Retina (tissue), 1 donor: ENCODE measurements at regions not wholly inside any gene's neighbourhood (a gene's known extent, or its start where the extent isn't known, plus 50 kb on each side); places are given as distances from the start of the nearest gene placed in this dataset.
"Not testable (repeated sequence)": the region's sequence is repeated elsewhere in the genome, so short reads cannot be mapped to it uniquely, and the experiment has no call there.

Experiments
- DNase-seq: peaks from one replicate; pipeline ENCODE4 v3.0.0-alpha.2; 2016

GRCh38 chr4:169885893-169886292 lies 128.1 kb upstream of the HPF1 start:
- no peak for DNase-seq

- no peak for DNase-seq
Observed at GRCh38 chr4:169881769-169882168, 124.0 kb upstream of the HPF1 start.

- DNase-seq, result peak; percentile 11
Observed at GRCh38 chr4:169870507-169870906, 112.8 kb upstream of the HPF1 start.

GRCh38 chr4:169869490-169869889 lies 111.7 kb upstream of the HPF1 start:
- peak; percentile 15 for DNase-seq

GRCh38 chr4:169861593-169861992 lies 103.8 kb upstream of the HPF1 start:
- DNase-seq, result no peak

GRCh38 chr4:169859366-169860216 lies 101.8 kb upstream of the HPF1 start:
- no peak for DNase-seq

- DNase-seq, result no peak
Observed at GRCh38 chr4:169854090-169854489, 96.3 kb upstream of the HPF1 start.

GRCh38 chr4:169852481-169852880 lies 94.7 kb upstream of the HPF1 start:
- DNase-seq, result no peak

GRCh38 chr4:169851750-169852149 lies 94.0 kb upstream of the HPF1 start:
- no peak for DNase-seq

GRCh38 chr4:169849456-169849855 lies 91.7 kb upstream of the HPF1 start:
- no peak for DNase-seq

GRCh38 chr4:169848018-169848417 lies 90.3 kb upstream of the HPF1 start:
- DNase-seq, result no peak

GRCh38 chr4:169847171-169847570 lies 89.4 kb upstream of the HPF1 start:
- no peak for DNase-seq

GRCh38 chr4:169846396-169846795 lies 88.7 kb upstream of the HPF1 start:
- DNase-seq, result no peak

GRCh38 chr4:169841776-169842175 lies 84.0 kb upstream of the HPF1 start:
- DNase-seq, result peak; percentile 47

GRCh38 chr4:169840554-169840953 lies 82.8 kb upstream of the HPF1 start:
- DNase-seq, result no peak

- not testable (repeated sequence) for DNase-seq
Observed at GRCh38 chr4:169828329-169828728, 70.6 kb upstream of the HPF1 start.

GRCh38 chr4:169826634-169827187 lies 69.0 kb upstream of the HPF1 start:
- DNase-seq, result no peak

- DNase-seq, result peak; percentile 46
Observed at GRCh38 chr4:169823685-169824084, 65.9 kb upstream of the HPF1 start.

- no peak for DNase-seq
Observed at GRCh38 chr4:169821402-169821801, 63.7 kb upstream of the HPF1 start.

GRCh38 chr4:169818063-169818679 lies 60.4 kb upstream of the HPF1 start:
- no peak for DNase-seq

- no peak for DNase-seq
Observed at GRCh38 chr4:169815606-169816005, 57.9 kb upstream of the HPF1 start.

- DNase-seq, result no peak
Observed at GRCh38 chr4:169811476-169811875, 53.7 kb upstream of the HPF1 start.

GRCh38 chr4:169810325-169811323 lies 52.9 kb upstream of the HPF1 start:
- DNase-seq, result peak; percentile 56
